GM12875 (cell line): ENCODE measurements at regions not wholly inside any gene's neighbourhood (a gene's known extent, or its start where the extent isn't known, plus 50 kb on each side); places are given as distances from the start of the nearest gene placed in this dataset.

Experiments used
- H3K4me3 ChIP-seq: one replicate; pipeline ENCODE4 v1.5.1; 2011; ENCODE audit warnings: low read depth, low read length, control low read depth
- TF ChIP-seq, protein P1 (sequence below): IDR thresholded peaks from 2 replicates; pipeline ENCODE4 v1.5.1; 2011; ENCODE audit warnings: low read depth, mild to moderate bottlenecking, control low read depth, inconsistent platforms, low read length, moderate library complexity, borderline replicate concordance; ENCODE audit not compliant: insufficient read depth

- TF ChIP-seq, protein P1, sequence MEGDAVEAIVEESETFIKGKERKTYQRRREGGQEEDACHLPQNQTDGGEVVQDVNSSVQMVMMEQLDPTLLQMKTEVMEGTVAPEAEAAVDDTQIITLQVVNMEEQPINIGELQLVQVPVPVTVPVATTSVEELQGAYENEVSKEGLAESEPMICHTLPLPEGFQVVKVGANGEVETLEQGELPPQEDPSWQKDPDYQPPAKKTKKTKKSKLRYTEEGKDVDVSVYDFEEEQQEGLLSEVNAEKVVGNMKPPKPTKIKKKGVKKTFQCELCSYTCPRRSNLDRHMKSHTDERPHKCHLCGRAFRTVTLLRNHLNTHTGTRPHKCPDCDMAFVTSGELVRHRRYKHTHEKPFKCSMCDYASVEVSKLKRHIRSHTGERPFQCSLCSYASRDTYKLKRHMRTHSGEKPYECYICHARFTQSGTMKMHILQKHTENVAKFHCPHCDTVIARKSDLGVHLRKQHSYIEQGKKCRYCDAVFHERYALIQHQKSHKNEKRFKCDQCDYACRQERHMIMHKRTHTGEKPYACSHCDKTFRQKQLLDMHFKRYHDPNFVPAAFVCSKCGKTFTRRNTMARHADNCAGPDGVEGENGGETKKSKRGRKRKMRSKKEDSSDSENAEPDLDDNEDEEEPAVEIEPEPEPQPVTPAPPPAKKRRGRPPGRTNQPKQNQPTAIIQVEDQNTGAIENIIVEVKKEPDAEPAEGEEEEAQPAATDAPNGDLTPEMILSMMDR = no peak
- no peak overlapping the region for H3K4me3 ChIP-seq
Observed at GRCh38 chr3:68436619-68437401, 495.5 kb downstream of the TAFA4 start.

DNA sequence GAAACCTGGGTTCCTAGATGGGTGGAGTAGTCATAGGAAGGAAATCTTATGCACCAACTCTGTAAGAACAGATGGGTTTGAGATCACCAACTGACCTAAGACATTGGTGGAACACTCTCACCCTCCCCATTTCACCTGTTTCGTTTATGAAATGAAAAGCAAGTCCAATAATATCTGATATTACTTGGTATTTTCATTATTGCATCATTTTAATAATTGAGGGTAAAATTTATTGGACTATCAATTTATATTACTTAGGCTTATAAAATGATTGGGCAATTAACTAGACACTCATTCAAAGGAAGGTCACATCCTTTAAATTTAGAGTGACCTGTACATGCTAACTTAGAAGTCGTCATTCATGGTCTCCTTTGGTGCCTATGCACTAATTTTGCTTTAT is 503.9 kb downstream of the TAFA4 start:
- no peak overlapping the region for H3K4me3 ChIP-seq
- TF ChIP-seq, protein P1 = no peak

DNA sequence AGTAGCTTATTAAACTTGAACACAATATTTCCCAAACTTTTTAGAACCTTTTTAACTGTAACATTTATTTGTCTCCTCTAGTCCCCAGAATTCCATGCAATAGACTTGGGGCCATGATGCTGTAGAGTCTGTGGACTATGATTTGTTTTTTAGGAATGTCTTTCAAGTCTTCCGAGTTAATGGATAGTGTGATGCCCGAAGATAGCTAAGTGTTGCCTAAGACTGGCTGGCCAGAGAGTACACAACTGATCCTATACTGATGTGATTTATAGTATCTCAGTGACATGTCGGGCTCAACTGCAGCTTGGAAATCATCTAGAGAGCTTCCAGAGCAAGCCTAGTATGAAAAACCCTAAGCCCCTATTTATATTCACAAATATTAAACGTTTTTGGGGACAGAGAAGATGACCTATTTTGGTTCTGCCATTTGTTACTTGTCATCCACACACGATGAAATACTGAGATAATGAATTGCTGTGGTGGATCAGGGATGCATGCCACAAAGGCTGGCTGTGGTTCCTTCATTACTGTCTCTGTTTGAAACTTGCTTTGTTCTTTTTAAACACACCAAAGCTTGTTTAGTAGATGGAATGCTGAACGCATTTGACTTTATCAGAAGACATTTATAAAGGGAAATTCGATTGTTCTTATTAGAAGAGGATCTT is 507.4 kb downstream of the TAFA4 start:
- H3K4me3 ChIP-seq = no peak overlapping the region
- TF ChIP-seq, protein P1 = no peak

GRCh38 chr3:68408626-68409025 is 523.7 kb downstream of the TAFA4 start:
- no peak overlapping the region for H3K4me3 ChIP-seq
- TF ChIP-seq, protein P1 = no peak

DNA sequence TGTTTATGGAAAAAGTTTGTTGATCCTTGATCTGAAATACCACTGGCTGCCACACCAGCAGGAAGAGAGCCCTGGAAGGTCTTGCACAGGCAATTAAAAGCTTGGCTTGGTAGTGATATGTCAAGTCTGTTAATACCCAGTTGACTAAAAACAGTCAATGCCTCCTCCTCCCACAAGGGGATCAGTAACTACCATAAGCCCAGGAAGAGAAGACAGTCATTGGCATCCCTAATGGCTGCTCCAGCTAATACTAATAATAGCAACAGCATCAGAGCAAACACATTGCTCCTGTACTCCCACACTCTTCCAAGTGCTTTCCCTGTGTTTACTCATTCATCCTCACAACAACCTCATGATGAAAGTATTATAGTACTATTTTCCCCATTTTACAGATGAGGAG is 528.6 kb downstream of the TAFA4 start:
- no peak overlapping the region for H3K4me3 ChIP-seq
- TF ChIP-seq, protein P1 = no peak

GRCh38 chr3:68402235-68402918 is 530.0 kb downstream of the TAFA4 start:
- no peak overlapping the region for H3K4me3 ChIP-seq
- TF ChIP-seq, protein P1 = no peak
